GM18907 (cell line): ENCODE measurements at regions not wholly inside any gene's neighbourhood (a gene's known extent, or its start where the extent isn't known, plus 50 kb on each side); places are given as distances from the start of the nearest gene placed in this dataset.

Experiments
- ATAC-seq: cut with Tn5 transposase; IDR thresholded peaks from one replicate; pipeline ENCODE4 v1.9.1; 2021; ENCODE audit warnings: mild to moderate bottlenecking, moderate library complexity; ENCODE audit not compliant: unreplicated experiment

DNA sequence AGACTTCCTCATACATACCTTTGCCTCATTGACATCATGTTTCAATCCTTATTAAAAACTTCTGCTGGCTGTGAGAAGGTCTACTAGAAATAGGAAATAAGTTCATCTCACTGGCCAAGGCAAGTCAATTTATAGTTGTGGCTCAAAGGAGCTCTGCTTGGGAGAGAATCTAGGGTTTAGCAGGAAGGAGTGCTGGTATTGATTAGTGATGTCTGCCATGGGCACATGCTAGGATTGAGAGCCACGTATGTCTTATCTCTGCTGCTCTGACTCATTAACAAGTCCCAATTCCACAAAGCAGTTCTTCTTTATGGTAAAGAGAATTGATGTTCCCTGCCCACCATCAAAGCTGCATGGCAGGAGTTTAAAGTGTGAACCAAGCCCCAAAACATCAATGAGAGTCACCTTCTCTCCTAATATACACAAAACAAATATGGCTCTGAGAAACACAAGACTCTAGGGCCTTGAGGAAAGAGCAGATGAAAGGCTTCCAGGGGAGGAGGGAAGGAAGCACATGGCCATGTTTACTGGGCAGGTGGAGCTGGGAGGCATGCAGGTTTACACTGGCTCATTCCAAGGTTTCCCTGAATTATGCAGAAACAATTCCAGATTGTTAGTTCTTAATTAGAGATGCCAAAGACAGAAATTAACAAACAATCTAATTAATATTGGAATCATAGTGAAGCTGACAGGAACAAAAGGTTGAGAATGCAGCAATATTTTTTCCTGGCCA lies 931.9 kb upstream of the TMEM132C start:
- ATAC-seq, result no peak

- ATAC-seq, result no peak
These were observed 930.6 kb upstream of the TMEM132C start for GRCh38 chr12:127336416-127336815.

DNA sequence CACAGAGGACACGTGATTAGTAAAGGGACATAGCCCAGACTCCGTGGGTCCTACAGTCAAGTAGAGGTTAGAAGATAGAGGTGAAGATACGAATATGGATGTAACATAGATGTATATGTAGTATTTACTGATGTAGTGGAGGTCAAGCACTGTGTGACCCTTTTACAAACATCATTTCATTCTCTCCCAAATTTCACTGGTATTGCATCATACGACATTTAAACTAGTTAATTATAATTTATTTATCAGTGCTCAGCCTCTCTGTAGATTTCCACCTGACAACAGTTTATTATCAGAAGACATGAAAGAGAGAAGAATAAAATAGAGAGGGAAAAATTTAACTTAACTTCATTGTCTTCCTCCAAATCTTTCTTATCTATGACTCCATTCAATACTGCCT lies 927.9 kb upstream of the TMEM132C start:
- ATAC-seq, result no peak

DNA sequence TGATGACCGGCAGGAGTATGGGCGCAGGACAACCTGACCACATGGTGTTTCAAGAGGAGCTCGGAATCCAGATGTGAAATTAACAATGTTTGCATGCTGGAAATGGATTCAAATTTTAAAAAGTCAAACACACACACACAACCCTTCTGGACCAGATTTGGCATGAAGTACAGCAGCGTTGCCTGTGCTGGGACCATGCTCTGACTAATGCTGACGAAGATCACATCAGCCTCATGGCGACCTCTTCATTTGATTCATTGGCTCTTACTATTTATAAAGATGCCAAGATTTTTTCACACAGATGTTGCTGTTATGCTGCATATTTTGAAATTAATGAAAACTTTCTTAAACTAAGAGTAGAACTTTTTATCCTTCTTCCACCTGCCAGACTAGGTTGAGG lies 926.6 kb upstream of the TMEM132C start:
- no peak for ATAC-seq

DNA sequence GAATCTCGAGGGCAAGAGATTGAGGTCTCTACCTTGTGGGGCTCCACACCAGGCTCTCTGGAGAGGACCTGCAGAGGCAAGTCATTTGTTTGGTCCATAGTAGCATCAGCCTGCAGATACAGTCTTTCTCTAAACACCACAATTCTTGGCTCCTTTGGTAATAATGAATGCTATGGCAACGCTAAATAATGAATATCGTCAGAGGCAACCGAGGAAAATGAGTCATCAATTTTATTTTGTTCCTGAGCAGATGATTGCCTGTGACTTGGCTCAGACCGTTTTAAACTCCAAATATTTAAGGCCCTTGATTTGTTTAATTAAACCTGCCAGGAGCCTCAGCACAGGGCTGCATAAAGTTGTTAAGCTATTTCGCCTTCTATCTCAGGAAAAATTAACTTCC lies 924.1 kb upstream of the TMEM132C start:
- ATAC-seq, result no peak

DNA sequence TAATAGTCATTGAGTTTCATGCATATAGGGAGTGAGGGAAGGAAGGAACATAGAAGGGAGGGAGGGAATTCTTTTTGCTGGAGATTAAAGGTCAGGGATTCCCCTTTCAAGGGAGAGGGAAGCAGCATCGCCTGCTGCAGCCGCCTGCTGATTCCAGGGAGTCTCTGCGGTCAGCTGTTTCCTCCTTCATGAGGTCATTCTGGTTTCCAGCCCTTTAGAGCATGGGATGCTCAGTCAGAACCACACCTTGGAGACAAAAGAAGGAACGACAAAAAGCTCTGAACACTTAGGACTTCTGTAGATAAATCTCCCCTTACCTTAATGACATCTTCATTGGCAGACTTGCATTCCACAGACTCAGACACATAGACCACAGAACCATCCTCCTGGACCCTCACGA lies 923.0 kb upstream of the TMEM132C start:
- ATAC-seq, result no peak

- no peak for ATAC-seq
These were observed 915.4 kb upstream of the TMEM132C start for GRCh38 chr12:127351481-127352010.

DNA sequence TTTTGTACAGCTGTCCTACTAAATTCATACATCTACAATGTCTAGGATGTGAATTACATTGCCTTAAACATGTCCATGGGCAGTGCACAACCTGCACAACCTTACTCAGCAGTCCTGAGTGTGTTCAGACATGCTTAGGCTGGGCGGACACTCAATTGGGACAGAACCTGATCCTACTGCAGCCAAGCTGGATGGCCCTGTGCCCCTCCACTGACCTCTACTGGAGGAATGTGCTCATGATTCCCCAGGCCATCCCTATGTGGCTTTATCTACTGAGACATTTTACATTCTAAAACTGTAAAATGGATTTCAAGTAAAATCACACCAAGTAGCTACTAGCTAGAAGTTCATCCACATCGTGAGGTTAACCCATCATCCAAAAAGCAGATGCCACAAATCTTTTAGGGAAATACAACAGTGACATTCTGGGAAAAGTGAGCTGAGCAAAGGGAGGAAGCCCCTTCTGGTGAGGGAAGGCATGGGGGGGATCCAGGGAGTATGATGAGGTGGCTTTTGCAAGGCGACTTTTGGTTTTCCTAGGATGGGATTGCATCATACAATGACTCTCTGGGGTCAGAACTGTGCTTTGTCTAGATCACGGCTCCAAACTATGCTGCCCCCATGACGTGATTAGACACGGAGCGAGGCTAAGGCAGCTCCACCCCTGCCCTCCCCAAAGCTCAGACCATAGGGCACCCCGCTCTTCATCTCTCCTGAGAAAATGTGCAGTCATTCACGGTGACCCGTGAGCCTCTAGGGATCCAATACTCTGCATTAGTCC lies 911.7 kb upstream of the TMEM132C start:
- no peak for ATAC-seq

- no peak for ATAC-seq
These were observed 908.1 kb upstream of the TMEM132C start for GRCh38 chr12:127358888-127359287.

DNA sequence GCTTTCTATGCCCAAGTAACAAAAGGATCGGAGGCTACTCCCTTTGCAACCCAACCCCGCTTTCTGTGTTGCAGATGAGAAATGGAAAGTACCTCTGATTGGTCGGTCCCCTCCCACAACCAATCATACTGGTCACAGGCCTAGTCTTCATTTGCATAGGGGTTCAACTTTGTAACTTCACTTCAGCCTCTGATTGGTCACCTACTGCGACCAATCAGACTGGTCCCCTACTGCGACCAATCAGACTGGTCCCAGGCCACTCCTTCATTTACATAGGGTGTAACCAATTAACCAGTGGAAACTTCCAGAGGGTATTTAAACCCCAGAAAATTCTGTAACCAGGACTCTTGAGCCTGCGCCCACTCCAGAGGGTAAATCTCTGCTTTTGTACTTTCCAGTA lies 906.4 kb upstream of the TMEM132C start:
- ATAC-seq, result no peak

- ATAC-seq, result no peak
These were observed 904.8 kb upstream of the TMEM132C start for GRCh38 chr12:127362121-127362520.

DNA sequence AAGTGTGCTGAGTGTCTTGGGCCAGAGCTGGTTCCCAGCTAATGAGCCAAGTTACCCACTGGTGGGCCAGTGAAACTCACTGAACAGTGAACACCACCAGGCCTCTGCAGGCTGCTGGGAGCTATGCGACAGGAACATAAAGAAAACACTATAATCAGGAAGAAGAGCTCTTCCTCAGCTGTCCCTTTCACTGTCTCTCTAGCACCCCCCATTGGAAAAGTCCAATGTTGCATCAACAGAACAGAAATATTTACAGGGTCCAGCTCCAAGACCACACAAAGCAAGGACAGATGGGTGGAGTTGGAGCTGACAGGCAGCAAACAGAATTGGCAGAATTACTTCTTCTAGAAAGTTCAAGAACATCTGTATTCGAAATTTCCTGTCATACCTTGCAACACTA lies 903.6 kb upstream of the TMEM132C start:
- ATAC-seq, result no peak

- ATAC-seq, result no peak
These were observed 893.4 kb upstream of the TMEM132C start for GRCh38 chr12:127373559-127373958.

DNA sequence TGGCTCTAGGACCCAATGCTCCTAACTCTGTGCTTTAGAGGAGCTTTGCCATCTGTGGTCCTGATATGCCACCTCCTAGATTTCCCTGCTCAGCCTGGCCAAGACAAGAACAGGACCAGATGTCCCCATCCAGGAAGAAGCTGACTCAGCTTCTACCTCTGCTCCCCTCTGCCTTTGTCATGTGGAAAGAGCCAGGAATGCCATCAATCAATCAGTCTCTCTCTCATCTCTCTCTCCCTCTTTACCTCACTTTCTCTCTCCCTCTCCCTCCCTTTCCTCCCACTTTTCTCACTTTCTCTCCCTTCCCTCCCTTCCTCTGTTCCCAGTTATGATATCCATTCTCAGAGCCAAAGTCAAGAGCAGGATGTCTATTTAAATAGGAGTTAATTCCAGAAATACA lies 892.5 kb upstream of the TMEM132C start:
- no peak for ATAC-seq

GRCh38 chr12:127381043-127381668 lies 885.8 kb upstream of the TMEM132C start:
- ATAC-seq, result peak; percentile 73

- no peak for ATAC-seq
These were observed 885.3 kb upstream of the TMEM132C start for GRCh38 chr12:127381681-127382080.

DNA sequence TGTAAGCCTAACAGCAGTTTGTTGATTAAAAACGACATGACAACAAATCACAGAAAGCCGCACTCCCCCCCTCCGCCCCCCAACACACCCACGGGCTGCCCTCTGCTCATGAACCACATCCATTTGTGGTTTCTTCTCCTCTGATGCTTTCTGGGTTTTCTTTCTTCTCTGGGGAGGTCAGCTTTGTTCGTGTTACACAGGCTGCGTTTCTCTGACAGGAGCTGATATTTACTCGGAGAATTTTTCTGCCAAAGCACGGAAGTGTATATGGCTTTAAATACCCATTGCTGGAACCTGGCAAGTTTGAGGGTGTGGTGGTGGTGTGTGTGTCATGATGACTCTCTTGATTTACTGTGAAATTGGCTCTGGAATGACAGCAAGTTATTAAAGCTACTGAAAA lies 883.7 kb upstream of the TMEM132C start:
- ATAC-seq, result no peak

GRCh38 chr12:127386723-127387122 lies 880.2 kb upstream of the TMEM132C start:
- ATAC-seq, result no peak

DNA sequence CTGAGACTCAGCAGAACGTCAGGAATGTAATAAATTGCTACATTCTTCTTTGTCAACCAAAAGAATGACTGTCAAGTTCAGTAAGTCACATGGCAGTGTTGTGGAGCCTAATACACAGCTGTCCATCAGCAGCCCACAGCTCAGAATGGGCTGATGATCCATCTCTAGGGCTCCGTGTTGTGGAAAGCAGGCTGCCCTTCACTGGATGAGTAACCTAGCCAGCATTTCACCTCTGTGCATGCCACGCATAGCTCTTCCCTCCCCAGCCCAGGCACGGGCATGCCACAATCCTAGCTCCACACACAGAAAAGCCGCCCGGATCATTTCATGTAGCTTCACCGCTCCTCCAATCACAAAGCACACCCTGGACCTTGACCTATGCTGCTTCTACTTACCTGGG lies 878.0 kb upstream of the TMEM132C start:
- no peak for ATAC-seq

DNA sequence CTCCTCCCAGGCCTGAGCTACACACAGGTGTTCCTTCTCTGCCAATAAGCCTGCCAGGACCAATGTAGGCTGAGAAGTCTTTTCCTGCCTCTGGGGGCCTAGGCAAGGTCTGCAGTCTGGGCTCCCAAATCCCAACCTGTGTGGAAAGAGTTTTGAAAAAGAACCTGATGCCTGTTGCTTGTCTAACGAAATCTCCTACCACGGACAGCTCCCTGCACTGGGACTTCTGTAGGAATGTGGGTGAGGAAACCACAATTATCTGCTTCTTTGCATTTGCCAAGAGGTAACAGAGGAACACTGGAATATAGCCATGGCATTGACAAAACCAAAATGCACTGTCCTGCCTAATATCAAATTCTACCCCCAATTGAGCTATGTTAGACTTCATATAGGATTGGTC lies 877.0 kb upstream of the TMEM132C start:
- no peak for ATAC-seq

DNA sequence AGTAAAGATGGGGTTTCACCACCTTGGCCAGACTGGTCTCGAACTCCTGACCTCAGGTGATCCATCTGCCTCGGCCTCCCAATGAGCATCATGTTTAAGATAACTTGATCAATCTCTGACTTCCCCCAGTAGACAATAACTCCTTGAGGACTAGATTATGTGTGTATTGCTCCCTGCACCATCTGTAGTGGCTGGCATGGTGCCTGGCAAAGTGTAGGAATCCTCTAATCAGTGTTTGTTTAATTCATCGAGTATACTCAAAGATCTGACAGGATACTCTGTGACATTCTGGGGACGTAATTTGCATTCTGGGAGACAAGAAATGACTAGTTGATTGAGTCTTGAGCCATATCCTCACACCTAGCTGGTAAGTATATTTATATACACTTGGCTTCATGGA lies 873.5 kb upstream of the TMEM132C start:
- no peak for ATAC-seq

DNA sequence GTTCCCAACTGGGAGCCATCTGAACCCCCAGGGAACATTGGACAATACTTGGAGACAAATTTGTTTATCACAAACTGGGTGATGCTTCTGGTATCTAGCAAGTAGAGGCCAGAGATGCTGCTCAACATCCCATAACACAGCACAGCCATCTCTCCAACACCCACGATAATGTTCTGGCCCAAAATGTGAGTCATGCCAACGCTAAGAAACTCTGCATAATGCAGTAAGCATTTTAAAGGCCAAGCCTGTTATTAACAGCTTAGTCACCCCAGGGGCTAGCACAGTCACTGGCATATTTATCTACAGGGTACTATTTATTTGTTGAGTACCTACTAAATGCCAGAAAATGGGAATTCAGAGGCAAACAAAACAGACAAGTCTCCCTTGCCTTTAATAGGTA lies 873.1 kb upstream of the TMEM132C start:
- no peak for ATAC-seq
